NCI-H2081 (cell line): ENCODE measurements at regions not wholly inside any gene's neighbourhood (a gene's known extent, or its start where the extent isn't known, plus 50 kb on each side); places are given as distances from the start of the nearest gene placed in this dataset.
A peak's percentile ranks its signal among the peaks of the same experiment; 100 is the strongest.
"Not testable (repeated sequence)": the region's sequence is repeated elsewhere in the genome, so short reads cannot be mapped to it uniquely, and the experiment has no call there.

Experiments
- DNase-seq, 2 experiments: peaks; one replicate each; lab custom pipeline; 2025; lab: John Stamatoyannopoulos, UW

- DNase-seq, result no peak
Measured at GRCh38 chr1:59176471-59176870, 120.4 kb upstream of the FGGY start.

GRCh38 chr1:59177756-59178155 is 119.1 kb upstream of the FGGY start:
- no peak for DNase-seq

GRCh38 chr1:59178339-59179187 is 118.3 kb upstream of the FGGY start:
- no peak for DNase-seq

GRCh38 chr1:59179673-59180072 is 117.2 kb upstream of the FGGY start:
- DNase-seq, result no peak

GRCh38 chr1:59180735-59181134 is 116.2 kb upstream of the FGGY start:
- DNase-seq, result no peak

- DNase-seq, result no peak
Measured at GRCh38 chr1:59183749-59184317, 113.1 kb upstream of the FGGY start.

GRCh38 chr1:59184365-59184905 is 112.5 kb upstream of the FGGY start:
- no peak for DNase-seq

- DNase-seq, result peak; percentile 17 to 31
Measured at GRCh38 chr1:59185163-59185860, 111.6 kb upstream of the FGGY start.

- no peak for DNase-seq
Measured at GRCh38 chr1:59186656-59187055, 110.2 kb upstream of the FGGY start.

- no peak for DNase-seq
Measured at GRCh38 chr1:59188413-59189213, 108.3 kb upstream of the FGGY start.

- DNase-seq, result no peak
Measured at GRCh38 chr1:59193443-59194093, 103.3 kb upstream of the FGGY start.

- no peak for DNase-seq
Measured at GRCh38 chr1:59194621-59195020, 102.3 kb upstream of the FGGY start.

GRCh38 chr1:59195151-59195550 is 101.7 kb upstream of the FGGY start:
- no peak for DNase-seq

- peak in 1 of 2 experiments; percentile 32 for DNase-seq
Measured at GRCh38 chr1:59198564-59198963, 98.3 kb upstream of the FGGY start.

- no peak for DNase-seq
Measured at GRCh38 chr1:59199147-59199546, 97.7 kb upstream of the FGGY start.

- peak; percentile 11 to 70 for DNase-seq
Measured at GRCh38 chr1:59199719-59200376, 97.0 kb upstream of the FGGY start.

- DNase-seq, result no peak
Measured at GRCh38 chr1:59201341-59201740, 95.6 kb upstream of the FGGY start.

- no peak for DNase-seq
Measured at GRCh38 chr1:59202455-59202854, 94.4 kb upstream of the FGGY start.

- DNase-seq, result no peak
Measured at GRCh38 chr1:59204001-59204400, 92.9 kb upstream of the FGGY start.

- DNase-seq, result not testable (repeated sequence)
Measured at GRCh38 chr1:59206616-59207015, 90.3 kb upstream of the FGGY start.

GRCh38 chr1:59210430-59210829 is 86.5 kb upstream of the FGGY start:
- not testable (repeated sequence) for DNase-seq
